ENCODE measurements at regions not wholly inside any gene's neighbourhood (a gene's known extent, or its start where the extent isn't known, plus 50 kb on each side); places are given as distances from the start of the nearest gene placed in this dataset.

GRCh38 chr4:127012549-127012948 lies 620.2 kb upstream of the INTU start:
- ChIA-PET CTCF (ENCODE audit: low intra/inter-chr PET ratio, low total read pairs) (no interaction called here), POLR2A (no interaction called here)
- ATAC-seq: no peak
- H3K9me3 ChIP-seq (ENCODE audit: low read length): no peaks in the 10 kb centered on the region
- TF ChIP-seq CTCF (CRISPR knock-in tag; IDR thresholded peaks at IDR 0.05) (no peak), ZNF512 (CRISPR knock-in tag; IDR thresholded peaks at IDR 0.05) (no peak), ARID5B (CRISPR knock-in tag; IDR thresholded peaks at IDR 0.05) (no peak), TEF (CRISPR knock-in tag; IDR thresholded peaks at IDR 0.05) (no peak)
- H3K4me2 ChIP-seq (ENCODE audit: low read depth, low read length): no peak overlapping the region
- H2AFZ ChIP-seq (ENCODE audit: low read length): no peak overlapping the region
- no peaks in the 10 kb centered on the region for H3K27me3 ChIP-seq (ENCODE audit: control insufficient read depth in 1 of 2, insufficient read depth in 2 of 2, low read length in 2 of 2)
- intact Hi-C loops (cut with micrococcal nuclease; ENCODE audit: unreplicated experiment) (no loop called here), in situ Hi-C loops (cut with HindIII; ENCODE audit: extremely low pct_ligation_motif_present, low pct_unique_long_range_greater_than_20kb) (no loop called here)
- H3K4me3 ChIP-seq (replicated peaks in 1 of 3; ENCODE audit: insufficient read depth in 1 of 3, low read depth in 2 of 3, low read length in 3 of 3): no peak overlapping the region
- no peak overlapping the region for H3K9ac ChIP-seq (ENCODE audit: insufficient read depth, low read depth, low read length)
- no TSS peak for BruUV-seq (replicated peaks)
- H3K27ac ChIP-seq (ENCODE audit: extremely low read length, insufficient read depth, low read length): no peak overlapping the region
- H3K36me3 ChIP-seq (replicated peaks in 1 of 2; ENCODE audit: control insufficient read depth in 1 of 2, insufficient read depth in 2 of 2, low read length in 2 of 2): no peaks in the 10 kb centered on the region
- H3K4me1 ChIP-seq (ENCODE audit: insufficient read depth, low read length): no peaks in the 10 kb centered on the region
- H4K20me1 ChIP-seq (ENCODE audit: insufficient read depth, low read length): no peaks in the 10 kb centered on the region
- DNase-seq (ENCODE audit: low spot score): no peak
- no peak for FAIRE-seq
- no peaks in the 10 kb centered on the region for H3K79me2 ChIP-seq (ENCODE audit: insufficient read depth, low read length)
